SIG-M5 (cell line): ENCODE measurements at regions not wholly inside any gene's neighbourhood (a gene's known extent, or its start where the extent isn't known, plus 50 kb on each side); places are given as distances from the start of the nearest gene placed in this dataset.
"Not testable (repeated sequence)": the region's sequence is repeated elsewhere in the genome, so short reads cannot be mapped to it uniquely, and the experiment has no call there.

Experiments used
- DNase-seq: peaks from one replicate; lab custom pipeline; 2025; lab: John Stamatoyannopoulos, UW

DNA sequence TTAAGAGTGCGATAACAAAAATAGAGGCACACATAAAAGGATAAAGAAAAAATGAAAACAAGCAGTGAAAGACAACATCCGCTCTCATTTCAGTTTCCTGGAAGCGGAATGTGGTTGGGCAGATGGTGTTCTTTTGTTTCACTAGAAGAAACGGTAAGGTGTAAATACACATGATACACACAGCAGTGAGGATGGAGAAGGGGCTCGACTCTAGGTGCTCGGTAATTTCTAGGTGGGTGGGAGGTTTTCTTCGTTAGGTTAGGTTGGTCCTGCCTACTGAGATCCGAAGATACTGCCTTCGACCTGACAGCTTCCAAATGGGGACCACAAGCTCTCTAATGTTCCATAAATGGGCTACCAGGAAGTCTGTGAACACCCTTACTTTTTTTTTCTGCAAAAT lies 1082.5 kb downstream of the BCL11B start:
- no peak for DNase-seq

DNA sequence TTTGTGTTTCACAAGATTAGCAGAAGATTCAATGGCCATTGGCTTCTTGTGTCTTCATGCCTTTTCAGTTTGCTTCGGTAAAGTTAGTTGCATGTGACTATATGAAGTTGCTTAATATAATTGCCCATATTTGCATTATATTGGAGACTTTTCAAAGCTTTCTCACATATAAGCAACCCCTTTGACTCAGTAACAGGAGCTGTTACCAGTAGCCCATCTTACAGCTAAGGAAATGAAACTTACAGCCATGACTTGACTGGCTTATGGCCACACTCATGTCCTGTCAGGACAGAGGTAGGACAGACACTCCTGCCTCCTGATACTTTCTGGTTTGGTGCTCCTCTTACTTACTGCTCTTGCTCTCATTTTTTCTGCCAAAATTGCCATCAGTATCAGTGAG lies 1082.1 kb downstream of the BCL11B start:
- DNase-seq, result no peak

DNA sequence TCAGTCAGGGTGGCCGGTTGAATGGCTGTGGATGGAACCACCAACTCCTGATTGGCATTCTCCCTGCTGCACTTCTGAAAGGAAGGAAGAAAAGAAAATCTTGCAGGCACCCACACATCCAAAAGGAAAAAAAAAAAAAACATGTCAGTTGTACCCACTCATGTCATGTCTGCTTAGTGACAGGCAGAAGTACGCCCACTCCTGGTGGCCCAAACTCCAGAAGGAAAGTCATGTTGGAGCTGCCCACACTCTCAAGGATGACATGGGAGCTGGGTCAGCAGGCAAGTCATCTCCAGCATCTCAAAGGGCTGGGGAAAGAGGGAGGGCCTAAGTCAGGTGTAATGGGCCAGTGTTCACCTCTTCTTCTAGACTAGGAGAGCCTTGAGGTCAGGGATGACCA lies 1079.1 kb downstream of the BCL11B start:
- no peak for DNase-seq

DNA sequence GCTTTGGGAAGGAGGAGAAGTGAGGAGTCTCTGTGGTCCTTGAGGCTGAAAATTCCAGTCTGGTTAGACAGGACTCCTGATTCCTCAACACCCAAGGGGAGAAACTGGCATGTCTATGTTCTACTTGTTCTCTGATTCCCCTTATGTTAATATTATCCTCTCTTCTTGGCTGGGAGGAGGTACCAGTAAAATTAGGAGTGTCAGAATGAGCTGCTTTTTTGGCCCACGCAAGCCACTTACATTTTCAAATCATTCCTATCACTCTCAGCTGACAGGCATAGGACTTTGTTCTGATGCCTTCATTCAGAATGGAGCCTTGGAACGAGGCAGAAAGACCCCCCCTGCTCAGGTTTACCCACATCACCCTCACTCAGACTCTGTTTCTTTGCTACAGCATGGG lies 1077.2 kb downstream of the BCL11B start:
- DNase-seq, result no peak

DNA sequence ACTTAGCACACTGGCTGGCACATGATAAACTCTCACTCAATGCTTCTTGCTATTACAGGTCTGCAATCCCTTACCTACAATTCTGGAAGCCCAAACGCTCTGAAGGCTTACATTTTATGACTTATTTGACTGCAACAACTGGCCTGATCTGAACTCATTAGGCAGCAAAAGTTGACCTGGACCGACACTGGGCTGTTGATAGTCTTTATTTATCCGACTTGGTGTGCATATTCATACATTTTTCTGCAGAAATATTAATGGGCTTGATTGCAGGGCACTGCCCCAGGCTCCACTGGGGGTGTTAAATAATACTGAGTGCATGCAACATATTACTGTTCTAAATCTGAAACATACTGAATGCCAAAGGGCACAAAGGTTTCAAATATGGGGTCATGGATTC lies 1076.7 kb downstream of the BCL11B start:
- DNase-seq, result no peak

DNA sequence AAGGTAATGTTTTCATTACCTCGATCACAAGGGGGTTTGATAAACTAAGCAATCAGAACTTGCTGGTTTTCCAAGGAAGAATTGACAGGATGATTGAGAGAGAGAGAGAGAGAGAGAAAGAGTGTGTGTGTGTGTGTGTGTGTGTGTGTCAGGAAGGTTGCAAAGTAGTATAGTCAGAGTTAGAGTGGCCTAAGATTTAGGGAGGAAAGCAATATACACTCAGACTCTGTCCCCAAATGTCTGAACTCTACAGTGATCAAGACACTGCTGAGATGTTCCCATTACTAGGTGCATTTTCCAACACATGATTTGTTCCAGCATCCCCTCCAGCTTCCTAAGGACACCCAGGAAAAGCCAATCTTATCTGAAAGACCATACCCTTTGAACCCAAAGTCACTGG lies 1074.1 kb downstream of the BCL11B start:
- DNase-seq, result no peak

DNA sequence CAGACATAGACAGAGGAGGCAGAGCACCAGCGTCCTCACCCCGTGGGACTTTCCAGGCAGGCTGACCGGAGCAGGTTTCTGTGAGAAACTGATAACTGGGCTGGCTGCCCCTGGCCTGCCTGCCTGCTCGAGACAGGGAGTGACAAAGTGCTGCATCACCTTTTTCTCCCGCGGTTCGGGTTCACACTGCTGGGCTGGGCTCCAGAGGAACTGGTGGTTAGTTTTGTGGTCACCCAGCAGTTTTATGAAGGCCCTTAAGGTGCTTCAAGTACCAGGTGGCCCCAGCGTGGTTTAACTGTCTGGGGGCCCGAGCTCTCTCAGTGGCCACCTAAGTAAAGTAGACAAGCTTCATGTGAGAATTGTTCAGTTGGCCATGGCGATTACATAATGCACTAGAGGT lies 1073.6 kb downstream of the BCL11B start:
- no peak for DNase-seq

DNA sequence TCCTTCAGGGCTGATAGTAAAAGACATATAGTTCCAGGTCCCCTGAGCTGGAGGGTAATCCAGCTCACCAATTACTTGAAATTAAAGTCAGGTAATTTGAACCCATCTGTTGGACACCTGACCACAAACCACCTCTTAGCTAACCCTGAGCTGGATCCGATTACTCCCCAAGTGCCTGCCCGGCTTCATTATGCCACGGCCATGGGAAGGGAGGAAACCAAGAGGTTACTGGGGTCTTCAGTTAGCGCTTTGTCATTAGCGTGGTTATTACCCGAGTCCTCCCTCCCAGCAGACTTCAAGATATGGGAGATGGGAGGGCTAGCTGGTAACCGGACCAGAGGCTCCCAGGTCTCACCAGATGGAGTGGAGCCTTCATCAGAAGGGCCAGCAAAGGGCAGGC lies 1071.4 kb downstream of the BCL11B start:
- no peak for DNase-seq

DNA sequence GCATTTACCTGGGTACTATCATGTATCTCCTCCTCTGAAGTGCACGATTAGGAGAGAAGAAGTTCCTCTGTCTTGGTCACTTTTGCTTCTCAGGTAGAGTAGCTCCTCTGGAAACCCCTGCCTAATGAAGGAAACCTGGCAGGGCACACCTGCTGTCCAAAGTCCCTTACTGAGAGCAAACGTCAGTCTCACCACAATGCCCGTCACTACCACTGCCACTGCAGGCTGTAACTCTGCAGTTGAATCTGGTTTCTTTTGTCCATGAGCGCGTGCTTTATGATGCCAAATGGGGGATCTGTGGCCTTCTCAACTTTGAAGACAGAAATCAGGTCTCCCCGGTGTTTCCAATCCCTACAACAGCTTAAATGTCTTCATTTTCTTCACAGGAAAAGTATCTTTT lies 1068.6 kb downstream of the BCL11B start:
- no peak for DNase-seq

DNA sequence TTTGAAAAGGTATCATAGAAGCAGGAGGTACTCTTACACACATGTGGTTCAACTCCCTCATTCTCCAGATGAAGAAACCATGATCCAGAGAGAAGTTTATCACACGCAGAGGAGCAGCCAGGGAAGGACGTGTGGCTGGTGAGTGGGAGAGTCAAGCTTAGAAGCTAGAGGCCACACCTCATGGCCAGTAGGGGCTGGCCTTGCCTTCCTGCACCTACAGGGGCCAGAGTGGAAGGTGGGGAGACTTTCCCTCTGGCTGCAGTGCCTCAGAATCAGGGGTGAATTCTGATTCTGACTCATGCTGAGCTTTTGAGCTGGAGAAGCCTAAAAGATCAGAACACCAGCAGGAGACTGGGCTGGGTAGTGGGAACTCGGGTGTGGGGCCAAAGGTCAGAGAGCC lies 1067.9 kb downstream of the BCL11B start:
- no peak for DNase-seq

DNA sequence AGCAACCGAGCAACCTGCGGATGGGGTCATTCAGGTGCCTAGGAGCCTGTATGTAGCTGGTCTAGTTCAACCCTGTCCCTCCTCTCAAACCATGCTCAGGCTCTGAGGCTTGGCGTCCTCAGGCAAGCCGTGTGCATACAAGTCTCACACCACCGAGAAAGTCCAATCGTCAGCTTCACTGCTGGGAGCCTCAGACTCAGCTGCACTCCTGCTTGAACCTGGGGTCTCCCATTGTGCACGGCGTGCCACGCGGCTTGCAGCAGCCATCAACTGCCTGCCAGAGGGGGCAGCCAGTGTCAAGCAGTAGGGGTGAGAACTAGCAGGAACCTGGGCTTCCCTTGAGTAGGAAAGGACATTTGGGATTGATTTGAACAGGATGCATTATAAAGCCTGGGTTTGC lies 1064.6 kb downstream of the BCL11B start:
- DNase-seq, result no peak

DNA sequence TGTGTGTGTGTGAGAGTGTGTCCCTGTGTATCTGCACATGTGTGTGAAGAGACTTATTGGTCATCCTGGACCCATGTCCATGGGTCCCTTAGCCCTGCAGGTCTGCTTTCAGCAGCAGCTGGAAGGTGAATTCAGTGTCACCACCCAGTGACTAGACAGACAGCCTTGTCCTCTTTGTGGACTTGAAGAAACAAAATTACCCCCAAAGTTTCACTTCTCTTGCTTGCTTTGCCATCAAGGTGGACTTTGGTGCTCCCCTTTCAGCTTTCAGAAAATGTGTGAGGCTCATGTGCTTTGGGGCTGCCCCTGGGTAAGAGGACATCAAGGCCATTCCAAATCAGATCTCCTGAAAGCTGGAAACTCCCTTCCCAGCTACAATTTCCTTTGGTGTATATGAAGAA lies 1063.8 kb downstream of the BCL11B start:
- DNase-seq, result no peak

DNA sequence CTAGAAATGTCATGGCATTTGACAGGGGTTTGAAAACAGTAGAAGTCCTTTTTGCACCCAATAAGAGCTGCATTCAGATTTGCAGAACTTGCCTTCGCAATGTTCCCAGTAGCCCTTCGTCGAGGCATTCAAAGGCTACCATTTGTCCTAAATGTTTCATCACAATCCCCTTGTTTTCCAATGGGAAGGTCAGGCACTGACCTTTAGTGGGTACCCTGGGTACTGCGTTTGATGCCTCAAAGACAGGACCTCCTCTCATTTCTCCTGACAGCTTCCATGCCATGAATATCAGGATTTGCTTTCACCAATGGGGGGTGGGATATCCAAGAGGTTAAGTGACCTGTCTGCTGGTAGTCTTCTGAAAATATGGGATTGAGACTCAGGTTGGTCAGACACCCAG lies 1063.1 kb downstream of the BCL11B start:
- DNase-seq, result no peak

DNA sequence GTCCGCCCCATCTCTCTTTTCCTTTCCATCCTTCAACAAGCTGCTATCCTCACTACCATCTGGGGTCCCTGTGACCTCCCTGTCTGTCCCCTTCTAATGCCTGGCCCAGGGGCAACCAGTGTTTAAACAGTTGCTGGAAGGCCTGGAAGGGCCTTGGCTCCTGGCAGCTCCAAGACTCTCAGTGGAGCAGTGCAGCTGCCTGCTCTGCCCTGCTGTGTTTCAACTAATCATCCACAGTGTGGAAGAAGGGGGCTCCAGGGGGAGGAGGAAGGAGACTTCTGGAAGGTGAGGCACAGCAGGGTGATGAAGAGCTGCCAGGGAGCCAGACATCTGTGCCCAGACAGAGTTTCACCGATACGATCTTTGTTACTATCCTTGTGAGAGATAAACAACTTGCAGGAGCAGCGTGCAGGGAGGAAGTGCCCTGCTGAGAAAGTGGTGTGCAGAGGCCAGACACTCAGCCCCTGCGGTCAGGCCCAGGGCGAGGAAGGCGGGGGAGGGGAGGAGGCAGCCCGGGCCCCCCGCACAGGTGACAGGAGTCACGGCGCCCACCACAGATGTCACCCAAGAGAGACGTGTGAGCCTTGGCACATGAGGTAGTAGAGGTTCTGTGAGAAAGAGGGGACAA lies 1061.8 kb downstream of the BCL11B start:
- DNase-seq, result no peak

DNA sequence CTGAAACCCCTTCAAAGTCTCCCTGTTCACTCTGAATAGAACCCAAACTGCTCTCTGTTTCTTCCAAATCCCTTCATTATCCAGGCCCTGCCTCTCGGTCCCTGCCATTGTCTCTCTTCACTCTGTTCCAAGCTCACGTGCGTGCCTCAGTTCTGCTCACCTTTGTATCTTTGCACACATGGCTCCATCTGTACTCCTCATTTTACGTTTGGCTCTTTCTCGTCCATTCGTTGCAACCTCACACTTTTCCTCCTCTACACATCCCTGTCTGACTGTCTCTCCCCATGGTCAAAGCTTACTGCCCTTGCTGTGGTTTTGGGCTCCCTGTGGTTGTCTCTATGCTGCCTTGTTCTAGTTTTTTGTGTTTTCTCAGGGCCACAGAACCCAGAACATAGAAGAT lies 1054.5 kb downstream of the BCL11B start:
- DNase-seq, result no peak

DNA sequence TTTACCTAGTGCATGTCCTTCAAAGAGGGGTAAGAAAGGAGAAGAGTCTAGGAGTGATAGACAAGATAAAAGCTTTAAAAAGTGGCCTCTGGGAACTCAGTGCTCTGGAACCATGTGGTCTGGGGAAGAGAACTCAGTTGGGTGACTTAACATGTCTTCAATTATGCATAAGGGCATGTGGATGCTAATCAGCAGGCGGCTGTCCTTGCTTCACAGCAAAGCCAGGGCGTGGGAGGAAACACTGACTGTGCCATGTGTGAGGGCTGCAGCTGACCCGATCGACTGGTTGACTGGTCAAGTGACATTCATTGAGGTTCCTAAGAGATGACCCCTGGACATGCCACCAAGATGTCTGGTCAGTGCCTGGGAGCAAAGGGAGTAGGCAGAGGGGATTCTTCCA lies 1053.8 kb downstream of the BCL11B start:
- DNase-seq, result no peak

DNA sequence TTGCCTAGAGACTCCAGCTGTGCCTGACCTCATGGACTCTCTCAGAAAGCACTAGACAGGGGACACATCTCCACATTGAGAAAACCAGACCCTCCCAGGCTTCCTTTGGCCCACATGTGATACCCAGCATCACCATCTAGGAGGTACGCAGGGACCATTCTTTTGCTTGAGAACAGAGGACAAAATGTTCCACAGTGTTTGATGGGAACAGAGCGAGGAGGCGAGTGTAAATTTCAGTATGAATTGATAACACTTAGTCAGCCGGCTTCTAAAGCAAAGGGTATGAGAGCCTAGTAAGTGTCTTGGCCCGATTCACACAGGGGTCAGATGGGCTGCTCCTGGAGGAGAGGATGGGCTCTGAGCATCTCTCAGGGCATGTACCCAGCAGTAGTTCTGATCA lies 1052.4 kb downstream of the BCL11B start:
- DNase-seq, result no peak

DNA sequence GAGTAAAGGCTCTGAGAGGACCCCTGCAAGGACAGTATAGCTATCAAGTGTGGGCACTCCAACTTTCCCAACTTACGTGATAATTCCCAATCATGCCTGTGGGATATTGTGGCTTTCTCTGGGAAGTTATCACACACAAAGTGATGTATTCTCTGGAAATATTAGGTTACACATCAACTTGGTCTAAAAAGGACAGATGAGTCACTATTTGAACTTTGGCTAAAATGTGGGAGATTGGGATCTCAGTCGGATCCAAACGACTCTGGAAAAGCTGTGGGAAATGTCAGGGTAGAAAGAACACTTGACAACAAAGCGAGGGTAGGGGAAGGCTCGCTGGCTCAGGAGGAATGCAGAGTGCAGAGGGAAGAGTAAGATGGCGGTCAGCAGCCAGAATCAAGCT lies 1048.9 kb downstream of the BCL11B start:
- DNase-seq, result no peak

DNA sequence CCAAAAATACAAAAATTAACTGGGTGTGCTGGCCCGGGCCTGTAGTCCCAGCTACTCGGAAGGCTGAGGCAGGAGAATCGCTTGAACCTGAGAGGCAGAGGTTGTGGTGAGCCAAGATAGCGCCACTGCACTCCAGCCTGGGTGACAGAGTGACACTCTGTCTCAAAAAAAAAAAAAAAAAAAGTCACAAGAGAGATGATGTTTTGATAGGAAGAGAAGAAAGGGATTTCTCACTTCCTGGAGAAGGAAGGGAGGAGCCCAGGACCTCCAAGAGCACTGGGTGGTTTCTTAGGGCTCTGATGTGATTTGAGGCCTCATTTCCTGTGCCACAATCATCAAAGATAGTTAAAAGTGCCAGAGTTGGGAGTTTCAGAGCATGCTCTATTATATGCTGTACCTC lies 1048.3 kb downstream of the BCL11B start:
- DNase-seq, result not testable (repeated sequence)

DNA sequence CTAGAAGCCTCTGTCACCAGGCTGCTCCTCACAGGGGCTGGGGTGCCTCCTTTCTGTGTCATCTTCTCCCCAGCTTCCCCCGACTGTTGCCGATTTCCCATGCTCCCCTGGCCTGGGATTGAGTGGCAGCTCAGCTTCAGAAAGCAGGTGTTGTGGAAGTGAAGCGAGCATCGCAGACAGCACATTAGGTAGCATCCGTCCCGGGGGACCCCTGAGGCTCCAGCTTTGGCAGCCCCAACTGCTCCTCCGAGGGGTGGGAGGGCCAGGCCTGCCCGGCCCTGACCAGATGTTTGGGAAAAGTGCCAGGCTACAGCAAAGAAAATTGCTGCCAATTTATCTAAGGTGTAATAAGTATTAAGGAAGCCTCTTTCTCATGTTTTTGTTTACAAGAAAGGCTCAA lies 1045.6 kb downstream of the BCL11B start:
- DNase-seq, result no peak

DNA sequence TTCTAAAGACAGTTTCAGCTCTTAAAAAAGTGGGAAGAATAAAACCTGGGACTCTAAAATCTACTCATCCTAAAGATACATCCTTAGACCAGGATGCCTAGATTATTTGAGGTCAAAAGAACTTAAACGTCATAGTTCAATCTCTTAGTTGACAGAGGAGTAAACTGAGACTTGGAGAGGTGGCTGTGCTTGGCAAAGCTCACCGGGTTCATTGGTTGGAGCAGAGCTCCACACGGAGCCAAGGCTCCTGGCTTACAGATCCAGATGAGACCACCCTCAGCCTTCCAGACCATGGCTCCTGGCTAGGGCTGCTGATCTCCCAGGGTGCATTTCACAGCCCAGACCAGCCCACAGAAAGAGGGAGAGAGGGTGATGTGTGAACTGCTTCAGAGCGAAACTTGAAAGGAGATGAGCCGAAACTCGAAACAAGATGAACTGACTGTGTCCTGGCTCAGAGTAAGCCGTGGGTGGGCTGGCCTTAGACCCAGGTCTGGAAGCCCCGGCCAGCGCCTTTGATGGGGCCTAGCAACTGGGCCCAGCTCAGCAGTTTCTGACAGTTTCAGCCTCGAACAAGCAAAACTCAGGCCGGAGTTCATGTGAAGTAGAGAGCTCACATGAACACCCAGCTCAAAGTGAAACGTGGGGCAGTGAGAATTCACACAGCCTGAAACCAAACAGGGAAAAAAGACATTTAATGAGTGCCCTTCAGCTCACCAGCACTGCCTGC lies 1044.8 kb downstream of the BCL11B start:
- no peak for DNase-seq

DNA sequence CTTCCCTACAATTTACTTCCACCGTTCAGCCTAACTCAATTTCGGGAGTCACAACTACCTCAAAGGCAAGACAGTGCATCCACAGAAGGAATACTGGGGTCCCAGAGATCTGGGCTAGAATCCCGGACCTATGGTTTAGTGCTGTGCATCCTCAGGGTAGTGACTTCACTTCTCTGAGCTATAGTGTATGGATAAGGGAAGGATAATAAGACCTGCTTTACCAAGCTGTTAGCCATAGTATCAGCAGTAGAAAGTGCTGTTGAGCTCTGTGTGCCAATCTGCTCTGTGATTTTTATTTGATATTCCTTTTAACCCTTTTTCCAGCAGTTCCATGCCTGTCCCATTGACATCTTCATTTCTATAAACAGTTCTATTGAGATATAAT lies 1044.3 kb downstream of the BCL11B start:
- DNase-seq, result no peak

DNA sequence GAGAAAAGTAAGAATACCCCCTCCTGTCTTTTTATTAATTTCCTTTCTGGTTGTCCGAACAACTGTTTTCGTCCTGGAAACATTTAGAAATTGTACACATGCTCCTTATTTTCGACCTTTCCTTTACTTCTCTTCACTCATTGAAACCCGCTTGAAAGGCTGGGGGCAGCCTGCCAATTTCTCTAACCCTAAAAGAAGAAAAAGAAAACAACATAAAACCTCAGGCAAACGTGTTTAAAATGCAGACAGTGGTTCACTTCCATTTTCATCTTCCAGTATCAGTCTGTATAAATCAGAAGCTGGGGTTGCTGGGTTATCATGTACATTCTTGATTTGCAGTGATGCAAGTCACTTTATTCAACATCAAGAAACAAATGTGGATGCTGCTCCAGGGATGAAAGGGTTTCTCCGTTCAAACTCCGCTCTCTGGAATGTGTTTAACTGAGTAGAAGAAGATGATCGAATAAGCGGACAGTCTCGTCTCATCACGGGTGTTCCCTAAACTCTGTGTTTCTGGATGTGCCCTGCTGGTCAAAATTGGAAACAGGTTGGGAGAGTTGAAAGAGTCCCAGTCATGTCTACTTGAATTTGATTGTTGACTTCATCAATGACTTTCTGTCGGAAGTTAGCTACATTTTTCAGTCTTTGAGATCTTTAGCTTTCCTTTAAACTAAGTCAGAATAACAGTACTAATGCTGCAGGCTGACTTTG lies 1042.2 kb downstream of the BCL11B start:
- DNase-seq, result no peak

DNA sequence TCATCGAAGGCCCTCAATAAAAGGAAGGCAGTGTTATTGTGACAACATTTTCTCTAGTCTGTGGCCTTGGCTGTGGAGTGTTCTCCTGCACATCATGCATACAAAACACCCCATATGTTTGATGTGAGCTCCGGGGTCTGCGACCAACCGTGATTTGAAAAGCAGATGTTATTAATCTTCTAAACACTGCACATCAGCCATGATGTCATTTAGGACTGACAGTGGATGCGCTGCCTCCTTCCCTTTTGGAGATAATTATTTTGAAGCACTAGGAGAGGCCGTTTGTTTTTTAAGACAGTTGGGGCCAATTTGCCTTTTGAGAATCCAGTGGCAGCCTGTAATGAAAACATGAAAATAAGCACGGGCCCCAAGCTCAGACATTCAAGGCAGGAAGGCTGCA lies 1041.6 kb downstream of the BCL11B start:
- DNase-seq, result no peak
